ENCODE measurements at regions not wholly inside any gene's neighbourhood (a gene's known extent, or its start where the extent isn't known, plus 50 kb on each side); places are given as distances from the start of the nearest gene placed in this dataset.

DNA sequence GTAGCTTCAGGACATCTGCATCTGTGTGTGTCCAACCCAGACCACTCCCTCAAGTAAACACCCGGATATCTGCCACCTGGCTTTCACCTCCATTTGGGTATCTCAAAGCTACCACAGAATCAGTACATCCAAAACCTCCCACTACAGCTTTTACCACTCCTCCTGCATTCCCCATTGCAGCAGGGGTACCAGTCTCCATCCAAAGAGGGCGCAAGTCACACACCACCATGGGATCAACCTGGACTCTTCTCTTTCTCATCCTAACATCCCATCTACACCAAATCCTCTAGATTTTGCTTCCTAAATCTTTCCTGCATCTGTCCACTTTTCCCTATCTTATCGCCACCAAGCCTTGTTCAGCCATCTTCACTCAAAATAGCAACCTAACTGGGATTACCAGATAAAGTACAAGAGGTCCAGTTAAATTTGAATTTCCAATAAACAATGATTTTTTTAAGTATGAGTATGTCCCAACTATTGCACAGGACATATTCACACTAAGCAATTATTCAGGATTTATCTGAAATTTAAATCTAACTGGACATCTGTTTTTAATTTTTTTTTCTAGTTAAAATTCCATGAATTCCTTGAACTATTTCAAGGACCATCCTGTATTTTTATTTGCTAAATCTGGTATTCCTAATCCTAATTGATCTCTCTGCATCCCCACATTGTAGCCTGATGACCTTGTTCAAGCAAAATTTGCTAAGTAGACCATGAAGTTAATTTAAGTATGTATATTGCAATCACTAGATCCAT lies 164.3 kb upstream of the MLN start:
- peaks cover 8 to 10% of the 10 kb centered on the region in 2 donors for H3K27me3 ChIP-seq (ENCODE audit: control insufficient read depth in 1 of 2, insufficient read depth in 2 of 2, low read length in 2 of 2)
- H3K36me3 ChIP-seq (ENCODE audit: control insufficient read depth in 2 of 2, insufficient read depth in 2 of 2, low read length in 2 of 2): no peaks in the 10 kb centered on the region
- peaks cover 4 to 11% of the 10 kb centered on the region in 2 donors for H3K9me3 ChIP-seq (ENCODE audit: control insufficient read depth in 2 of 2, low read length in 2 of 2)
- H3K4me1 ChIP-seq (ENCODE audit: control insufficient read depth, insufficient read depth, low read length): no peaks in the 10 kb centered on the region
- H3K9ac ChIP-seq (ENCODE audit: low read length in 2 of 2): no peak overlapping the region
- H3K4me3 ChIP-seq (ENCODE audit: low read length in 2 of 2): no peak overlapping the region
- H3K27ac ChIP-seq (ENCODE audit: low read length): no peak overlapping the region

DNA sequence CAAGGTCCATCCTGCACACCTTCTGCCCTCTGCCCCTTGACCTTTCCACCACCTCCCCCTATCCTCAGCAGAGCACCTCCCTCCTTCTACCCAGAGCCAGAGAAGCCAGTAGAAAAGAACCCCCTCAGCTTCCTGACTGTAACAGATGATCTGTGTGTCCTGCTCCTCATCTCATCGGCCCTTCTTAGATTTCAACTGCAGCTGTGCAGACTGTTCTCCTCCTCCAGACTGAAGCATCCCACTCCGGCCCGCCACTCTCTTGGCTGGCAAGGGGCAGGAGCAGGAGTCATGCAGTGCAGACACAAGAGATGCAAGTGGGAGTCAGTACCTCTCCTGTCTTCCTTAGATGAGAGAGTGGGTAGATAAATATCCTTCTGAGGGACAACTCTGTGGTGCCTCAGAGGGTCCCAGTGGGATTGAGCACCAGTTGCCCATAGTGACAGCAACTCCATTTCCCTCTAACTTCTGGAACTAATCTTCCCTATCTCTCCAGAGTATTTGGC lies 163.5 kb upstream of the MLN start:
- Histone ChIP-seq H3K27me3 (ENCODE audit: control insufficient read depth in 1 of 2, insufficient read depth in 2 of 2, low read length in 2 of 2) (peaks cover 8 to 10% of the 10 kb centered on the region in 2 donors), H3K27ac (ENCODE audit: low read length) (no peak overlapping the region), H3K4me3 (ENCODE audit: low read length in 2 of 2) (no peak overlapping the region)

DNA sequence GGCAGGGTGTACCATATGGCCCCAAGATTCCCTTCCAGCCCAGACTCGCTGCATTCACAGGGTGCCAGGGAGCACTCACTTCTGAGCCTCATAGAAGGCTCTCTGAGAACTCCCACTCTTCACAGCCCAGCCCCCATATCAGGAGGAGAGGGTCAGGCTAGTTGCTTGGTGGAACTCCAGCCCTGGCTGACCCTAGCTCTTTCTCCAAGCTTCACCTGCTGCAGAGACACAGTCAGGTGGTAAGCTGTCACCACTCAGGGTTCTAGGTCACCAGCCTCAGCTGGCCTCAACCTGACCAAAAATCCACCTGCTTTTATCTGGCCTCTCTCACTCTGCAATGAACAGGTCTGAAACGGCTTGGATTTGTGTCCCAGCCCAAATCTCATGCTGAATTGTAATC lies 162.7 kb upstream of the MLN start:
- H3K4me1 ChIP-seq (ENCODE audit: control insufficient read depth, insufficient read depth, low read length): no peaks in the 10 kb centered on the region
- no peak overlapping the region for H3K9ac ChIP-seq (ENCODE audit: low read length in 2 of 2)
- no peak overlapping the region for H3K27ac ChIP-seq (ENCODE audit: low read length)
- H3K27me3 ChIP-seq (ENCODE audit: control insufficient read depth in 1 of 2, insufficient read depth in 2 of 2, low read length in 2 of 2): peaks cover 8 to 10% of the 10 kb centered on the region in 2 donors
- no peaks in the 10 kb centered on the region for H3K36me3 ChIP-seq (ENCODE audit: control insufficient read depth in 2 of 2, insufficient read depth in 2 of 2, low read length in 2 of 2)
- peaks cover 0 to 11% of the 10 kb centered on the region in 2 donors for H3K9me3 ChIP-seq (ENCODE audit: control insufficient read depth in 2 of 2, low read length in 2 of 2)
- H3K4me3 ChIP-seq (ENCODE audit: low read length in 2 of 2): no peak overlapping the region

More for the DNA sequence above, 163.5 kb upstream of the MLN start:
- Histone ChIP-seq H3K4me1 (ENCODE audit: control insufficient read depth, insufficient read depth, low read length) (no peaks in the 10 kb centered on the region), H3K9me3 (ENCODE audit: control insufficient read depth in 2 of 2, low read length in 2 of 2) (peaks cover 0 to 11% of the 10 kb centered on the region in 2 donors), H3K9ac (ENCODE audit: low read length in 2 of 2) (no peak overlapping the region), H3K36me3 (ENCODE audit: control insufficient read depth in 2 of 2, insufficient read depth in 2 of 2, low read length in 2 of 2) (no peaks in the 10 kb centered on the region)

DNA sequence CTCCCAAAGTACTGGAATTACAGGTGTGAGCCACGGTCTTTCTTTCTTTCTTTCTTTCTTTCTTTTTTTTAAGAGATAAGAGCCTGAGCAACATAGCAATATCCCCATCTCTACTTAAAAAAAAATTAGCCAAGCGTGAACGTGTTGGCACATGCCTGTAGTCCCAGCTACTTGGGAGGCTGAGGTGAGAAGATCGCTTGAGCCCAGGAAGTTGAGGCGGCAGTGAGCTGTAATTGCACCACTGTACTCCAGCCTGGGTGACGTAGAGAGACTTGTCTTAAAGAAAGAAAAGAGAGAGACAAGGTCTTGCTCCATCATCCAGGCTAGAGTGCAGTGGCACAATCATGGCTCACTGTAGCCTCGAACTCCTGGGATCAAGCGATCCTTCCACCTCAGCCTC lies 162.0 kb upstream of the MLN start:
- no peaks in the 10 kb centered on the region for H3K36me3 ChIP-seq (ENCODE audit: control insufficient read depth in 2 of 2, insufficient read depth in 2 of 2, low read length in 2 of 2)

DNA sequence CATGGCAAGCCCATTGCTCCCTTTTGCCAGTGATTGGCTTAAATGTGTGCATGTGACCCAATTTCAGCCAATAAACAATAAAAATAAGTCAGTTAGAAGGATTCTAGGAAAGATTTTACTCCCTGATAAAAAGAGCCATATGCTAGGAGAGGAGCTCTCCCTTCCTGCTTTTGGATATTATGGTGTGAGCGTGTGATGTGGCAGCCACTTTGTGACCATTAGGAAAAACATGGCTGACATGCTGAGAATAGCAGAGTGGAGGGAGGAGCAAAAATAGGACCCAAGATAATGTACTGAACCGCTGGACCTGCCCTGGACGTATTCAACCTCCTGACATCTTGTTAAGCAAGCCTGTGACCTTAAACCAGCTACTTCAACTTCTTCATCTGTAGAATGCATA lies 160.6 kb upstream of the MLN start:
- no peak overlapping the region for H3K27ac ChIP-seq (ENCODE audit: low read length)
- H3K4me3 ChIP-seq (ENCODE audit: low read length in 2 of 2): no peak overlapping the region
- H3K9me3 ChIP-seq (ENCODE audit: control insufficient read depth in 2 of 2, low read length in 2 of 2): peaks cover 0 to 11% of the 10 kb centered on the region in 2 donors
- H3K36me3 ChIP-seq (ENCODE audit: control insufficient read depth in 2 of 2, insufficient read depth in 2 of 2, low read length in 2 of 2): no peaks in the 10 kb centered on the region
- H3K9ac ChIP-seq (ENCODE audit: low read length in 2 of 2): no peak overlapping the region
- no peaks in the 10 kb centered on the region for H3K4me1 ChIP-seq (ENCODE audit: control insufficient read depth, insufficient read depth, low read length)
- H3K27me3 ChIP-seq (ENCODE audit: control insufficient read depth in 1 of 2, insufficient read depth in 2 of 2, low read length in 2 of 2): peaks cover 8 to 10% of the 10 kb centered on the region in 2 donors

More for the DNA sequence above, 162.0 kb upstream of the MLN start:
- H3K4me3 ChIP-seq (ENCODE audit: low read length in 2 of 2): no peak overlapping the region
- H3K9ac ChIP-seq (ENCODE audit: low read length in 2 of 2): no peak overlapping the region
- H3K4me1 ChIP-seq (ENCODE audit: control insufficient read depth, insufficient read depth, low read length): no peaks in the 10 kb centered on the region
- H3K27me3 ChIP-seq (ENCODE audit: control insufficient read depth in 1 of 2, insufficient read depth in 2 of 2, low read length in 2 of 2): peaks cover 8 to 10% of the 10 kb centered on the region in 2 donors
- peaks cover 0 to 11% of the 10 kb centered on the region in 2 donors for H3K9me3 ChIP-seq (ENCODE audit: control insufficient read depth in 2 of 2, low read length in 2 of 2)
- H3K27ac ChIP-seq (ENCODE audit: low read length): no peak overlapping the region

DNA sequence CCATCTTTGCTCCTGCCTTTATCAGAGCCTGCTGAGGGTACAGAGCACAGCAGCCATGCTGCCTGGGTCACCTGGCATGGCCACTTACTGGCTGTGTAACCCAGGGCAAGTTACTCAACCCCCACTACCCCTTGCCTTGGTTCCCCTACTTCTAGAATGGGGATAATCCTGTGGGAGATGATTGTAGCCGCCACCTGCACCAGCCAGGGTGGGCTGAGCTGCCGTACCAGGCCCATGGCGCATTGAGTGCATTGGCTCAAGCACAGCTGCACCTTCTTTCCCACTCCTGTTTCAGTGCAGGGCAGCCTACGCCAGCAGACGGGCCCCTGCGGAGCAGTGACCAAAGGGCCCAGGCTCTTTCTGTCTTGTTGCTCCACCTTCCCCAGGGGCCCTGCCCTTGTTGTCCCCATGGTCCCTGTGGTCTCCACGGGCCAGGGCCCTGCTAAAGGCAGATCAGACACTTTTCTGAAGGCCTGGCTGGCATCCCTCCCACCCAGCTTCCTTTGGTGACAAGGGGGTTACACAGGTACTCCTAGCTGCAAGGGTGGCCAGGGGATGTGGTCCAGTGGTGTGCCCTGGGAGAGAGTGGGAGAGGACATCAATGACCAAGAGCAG lies 159.4 kb upstream of the MLN start:
- peaks cover 0 to 11% of the 10 kb centered on the region in 2 donors for H3K9me3 ChIP-seq (ENCODE audit: control insufficient read depth in 2 of 2, low read length in 2 of 2)
- H3K27ac ChIP-seq (ENCODE audit: low read length): no peak overlapping the region
- peaks cover 8 to 10% of the 10 kb centered on the region in 2 donors for H3K27me3 ChIP-seq (ENCODE audit: control insufficient read depth in 1 of 2, insufficient read depth in 2 of 2, low read length in 2 of 2)
- no peaks in the 10 kb centered on the region for H3K4me1 ChIP-seq (ENCODE audit: control insufficient read depth, insufficient read depth, low read length)
- H3K9ac ChIP-seq (ENCODE audit: low read length in 2 of 2): no peak overlapping the region
- no peak overlapping the region for H3K4me3 ChIP-seq (ENCODE audit: low read length in 2 of 2)
- no peaks in the 10 kb centered on the region for H3K36me3 ChIP-seq (ENCODE audit: control insufficient read depth in 2 of 2, insufficient read depth in 2 of 2, low read length in 2 of 2)

DNA sequence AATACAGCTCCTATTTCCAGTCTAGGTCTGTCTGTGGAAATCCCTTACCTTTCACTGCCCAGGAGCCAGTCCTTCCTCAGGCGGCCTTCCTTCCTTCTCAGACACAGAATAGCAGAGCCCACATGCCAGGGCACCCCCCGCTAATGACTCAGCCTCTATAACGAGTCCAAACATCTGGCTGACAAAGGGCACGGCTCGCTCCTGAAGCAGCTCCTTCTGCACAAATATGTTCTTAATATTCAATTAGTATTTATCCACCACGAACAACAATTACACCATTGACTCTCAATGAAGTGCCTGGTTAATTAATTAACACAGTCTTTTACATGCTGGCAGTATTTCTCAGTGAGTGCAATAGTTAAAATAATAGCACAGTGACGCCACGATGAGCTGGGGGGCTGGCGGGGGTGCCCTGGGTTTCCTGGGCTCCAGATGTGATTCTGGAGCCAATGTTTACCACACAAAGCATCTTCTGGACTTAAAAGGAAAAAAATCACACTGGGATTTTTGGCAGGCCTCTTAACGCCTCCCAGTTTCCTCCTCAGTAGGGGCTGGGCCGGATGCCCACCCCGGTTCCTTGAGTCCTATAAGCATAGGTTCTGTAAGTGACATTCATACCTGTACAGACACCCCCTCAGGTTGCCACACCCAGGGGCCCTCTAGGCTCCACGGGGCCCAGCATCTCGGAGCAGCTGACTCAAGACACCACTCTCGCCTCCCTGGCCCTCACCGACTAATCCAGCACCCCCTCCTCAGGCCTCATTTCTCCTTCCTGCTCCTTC lies 158.6 kb upstream of the MLN start:
- Histone ChIP-seq H3K9me3 (ENCODE audit: control insufficient read depth in 2 of 2, low read length in 2 of 2) (peaks cover 0 to 11% of the 10 kb centered on the region in 2 donors), H3K9ac (ENCODE audit: low read length in 2 of 2) (no peak overlapping the region), H3K27me3 (ENCODE audit: control insufficient read depth in 1 of 2, insufficient read depth in 2 of 2, low read length in 2 of 2) (peaks cover 3 to 10% of the 10 kb centered on the region in 2 donors), H3K36me3 (ENCODE audit: control insufficient read depth in 2 of 2, insufficient read depth in 2 of 2, low read length in 2 of 2) (no peaks in the 10 kb centered on the region), H3K4me1 (ENCODE audit: control insufficient read depth, insufficient read depth, low read length) (no peaks in the 10 kb centered on the region), H3K27ac (ENCODE audit: low read length) (no peak overlapping the region), H3K4me3 (ENCODE audit: low read length in 2 of 2) (no peak overlapping the region)

DNA sequence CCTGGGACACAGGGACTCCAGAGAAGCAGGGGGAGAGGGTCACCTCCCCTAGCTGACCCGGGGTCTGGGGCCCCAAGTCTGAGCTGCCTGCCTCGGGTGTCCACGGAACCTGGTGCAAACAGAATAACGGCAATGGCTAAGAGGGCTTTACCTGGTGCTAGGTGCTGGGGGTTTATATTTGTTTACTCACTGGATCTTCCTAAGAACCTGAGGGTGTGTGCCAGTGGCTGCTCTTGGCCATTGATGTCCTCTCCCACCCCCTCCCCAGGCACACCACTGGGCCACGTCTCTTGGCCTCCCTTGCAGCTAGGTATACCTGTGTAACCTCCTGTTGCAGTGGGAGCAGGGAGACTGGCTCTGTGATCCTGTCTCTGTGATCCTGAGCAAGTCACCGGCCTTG lies 157.9 kb upstream of the MLN start:
- no peak overlapping the region for H3K9ac ChIP-seq (ENCODE audit: low read length in 2 of 2)
- H3K27me3 ChIP-seq (ENCODE audit: control insufficient read depth in 1 of 2, insufficient read depth in 2 of 2, low read length in 2 of 2): peaks cover 3 to 8% of the 10 kb centered on the region in 2 donors
- H3K4me1 ChIP-seq (ENCODE audit: control insufficient read depth, insufficient read depth, low read length): no peaks in the 10 kb centered on the region
- H3K4me3 ChIP-seq (ENCODE audit: low read length in 2 of 2): no peak overlapping the region
- peaks cover 0 to 11% of the 10 kb centered on the region in 2 donors for H3K9me3 ChIP-seq (ENCODE audit: control insufficient read depth in 2 of 2, low read length in 2 of 2)
- no peaks in the 10 kb centered on the region for H3K36me3 ChIP-seq (ENCODE audit: control insufficient read depth in 2 of 2, insufficient read depth in 2 of 2, low read length in 2 of 2)
- H3K27ac ChIP-seq (ENCODE audit: low read length): no peak overlapping the region

DNA sequence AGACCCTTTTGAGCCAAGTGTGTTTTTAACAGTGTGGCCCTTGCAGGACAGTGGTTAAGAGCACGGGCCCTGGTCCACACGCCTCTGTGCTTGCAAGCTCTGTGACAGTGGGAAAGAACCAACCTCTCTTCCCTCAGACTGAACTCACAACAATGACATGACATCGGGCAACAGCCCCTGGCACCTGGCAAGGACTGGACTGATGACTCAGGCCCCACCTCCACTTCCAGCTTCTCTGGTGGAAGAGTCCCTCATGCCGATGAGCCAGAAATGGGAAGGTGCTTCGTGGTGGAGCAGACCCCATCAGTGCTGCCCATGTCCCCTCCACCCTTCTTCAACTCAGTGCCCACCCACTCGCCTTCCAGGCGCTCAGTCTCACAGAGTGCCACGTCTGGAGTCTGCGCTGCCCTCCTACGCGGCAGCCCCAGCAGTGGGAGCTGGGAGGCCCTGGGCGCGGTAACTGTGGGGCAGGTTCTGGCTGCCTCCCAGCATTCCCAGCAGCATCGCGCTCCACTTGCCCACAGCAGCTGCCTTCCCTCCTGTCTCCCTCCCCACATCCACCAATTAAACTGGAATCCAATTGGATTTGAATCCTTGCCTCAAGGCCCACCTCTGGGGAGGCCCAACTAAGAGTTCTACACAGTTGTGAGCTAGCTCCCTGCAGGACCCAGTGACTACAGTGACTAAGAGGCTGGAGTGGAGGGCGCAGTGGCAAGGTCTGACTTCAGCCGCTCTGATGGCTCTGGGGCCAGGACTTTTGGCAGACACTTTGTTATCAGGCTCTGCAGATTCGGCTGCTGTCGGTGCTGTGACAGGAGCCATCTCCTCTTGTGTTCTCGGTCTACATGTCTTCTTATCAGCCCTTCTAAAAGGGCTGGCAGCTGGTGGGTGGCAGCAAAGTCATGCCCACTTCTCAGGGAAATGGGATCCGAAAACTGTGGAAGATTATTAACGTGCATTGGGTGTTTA lies 156.8 kb upstream of the MLN start:
- H3K4me3 ChIP-seq (ENCODE audit: low read length in 2 of 2): no peak overlapping the region
- H3K9me3 ChIP-seq (ENCODE audit: control insufficient read depth in 2 of 2, low read length in 2 of 2): peaks cover 0 to 11% of the 10 kb centered on the region in 2 donors
- H3K27me3 ChIP-seq (ENCODE audit: control insufficient read depth in 1 of 2, insufficient read depth in 2 of 2, low read length in 2 of 2): peaks cover 3 to 8% of the 10 kb centered on the region in 2 donors
- no peak overlapping the region for H3K27ac ChIP-seq (ENCODE audit: low read length)
- H3K4me1 ChIP-seq (ENCODE audit: control insufficient read depth, insufficient read depth, low read length): no peaks in the 10 kb centered on the region
- no peaks in the 10 kb centered on the region for H3K36me3 ChIP-seq (ENCODE audit: control insufficient read depth in 2 of 2, insufficient read depth in 2 of 2, low read length in 2 of 2)
- H3K9ac ChIP-seq (ENCODE audit: low read length in 2 of 2): no peak overlapping the region

Measured in stomach smooth muscle (tissue), 2 donors.